HL-60 (cell line): ENCODE measurements at regions not wholly inside any gene's neighbourhood (a gene's known extent, or its start where the extent isn't known, plus 50 kb on each side); places are given as distances from the start of the nearest gene placed in this dataset.
"Not testable (repeated sequence)": the region's sequence is repeated elsewhere in the genome, so short reads cannot be mapped to it uniquely, and the experiment has no call there.

Source experiments
- DNase-seq, 2 experiments: peaks; one replicate each; pipeline ENCODE4 v3.0.0-alpha.2; 2010 to 2020; ENCODE audit warnings: low read depth in 1 of 2, low spot score in 1 of 2
- H3K27ac ChIP-seq: fragments of 250-450 bp; sonication (Bioruptor Pico); replicated peaks from 2 replicates; pipeline ENCODE4 v1.5.1; 2020; ENCODE audit warnings: mild to moderate bottlenecking, moderate library complexity
- H3K27me3 ChIP-seq: fragments of 250-450 bp; sonication (Bioruptor Pico); 2 replicates; pipeline ENCODE4 v1.5.1; 2021; ENCODE audit warnings: mild to moderate bottlenecking, moderate library complexity; ENCODE audit not compliant: insufficient read depth, poor library complexity, severe bottlenecking
- H3K4me3 ChIP-seq: replicated peaks from 2 replicates; pipeline ENCODE4 v1.5.1; 2011; ENCODE audit warnings: mild to moderate bottlenecking, control low read depth, low read length; ENCODE audit not compliant: insufficient read depth
- CTCF ChIP-seq: IDR thresholded peaks from one replicate; pipeline ENCODE4 v1.5.1; 2011; ENCODE audit warnings: low read length, control low read depth, inconsistent platforms; ENCODE audit not compliant: insufficient read depth
- GABPA ChIP-seq: IDR thresholded peaks from 2 replicates; pipeline ENCODE4 v1.6.1; 2012; ENCODE audit warnings: low read depth
- POLR2AphosphoS5 ChIP-seq: IDR thresholded peaks from 2 replicates; pipeline ENCODE4 v1.6.1; 2012; ENCODE audit warnings: low read depth
- SPI1 ChIP-seq: IDR thresholded peaks from 2 replicates; pipeline ENCODE4 v1.6.1; 2012; ENCODE audit warnings: low read depth, mild to moderate bottlenecking, borderline replicate concordance
- TF ChIP-seq, protein P1 (sequence below): IDR thresholded peaks from 2 replicates; pipeline ENCODE4 v1.6.1; 2012; ENCODE audit warnings: low read depth; ENCODE audit not compliant: insufficient replicate concordance

DNA sequence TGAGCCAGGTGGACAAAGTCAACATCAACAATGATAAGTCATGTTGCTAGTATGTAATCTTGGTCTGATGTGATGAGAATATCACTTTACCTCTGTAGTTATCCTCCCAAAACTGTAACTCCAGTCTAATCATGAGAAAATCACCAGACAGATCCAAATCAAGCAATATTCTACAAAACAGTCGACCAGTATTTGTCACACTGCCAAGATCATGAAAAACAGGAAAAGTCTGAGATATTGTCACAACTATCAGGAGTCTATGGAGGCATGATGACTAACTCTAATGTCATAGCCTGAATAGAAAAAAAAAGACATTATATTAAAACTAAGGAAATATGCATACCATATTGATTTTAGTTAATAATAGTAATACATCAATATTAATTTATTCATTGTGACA, 1883.3 kb upstream of the CELF4 start:
- DNase-seq = no peak
- TF ChIP-seq GABPA (no peak), SPI1 (no peak), POLR2AphosphoS5 (no peak), CTCF (no peak)
- TF ChIP-seq, protein P1, sequence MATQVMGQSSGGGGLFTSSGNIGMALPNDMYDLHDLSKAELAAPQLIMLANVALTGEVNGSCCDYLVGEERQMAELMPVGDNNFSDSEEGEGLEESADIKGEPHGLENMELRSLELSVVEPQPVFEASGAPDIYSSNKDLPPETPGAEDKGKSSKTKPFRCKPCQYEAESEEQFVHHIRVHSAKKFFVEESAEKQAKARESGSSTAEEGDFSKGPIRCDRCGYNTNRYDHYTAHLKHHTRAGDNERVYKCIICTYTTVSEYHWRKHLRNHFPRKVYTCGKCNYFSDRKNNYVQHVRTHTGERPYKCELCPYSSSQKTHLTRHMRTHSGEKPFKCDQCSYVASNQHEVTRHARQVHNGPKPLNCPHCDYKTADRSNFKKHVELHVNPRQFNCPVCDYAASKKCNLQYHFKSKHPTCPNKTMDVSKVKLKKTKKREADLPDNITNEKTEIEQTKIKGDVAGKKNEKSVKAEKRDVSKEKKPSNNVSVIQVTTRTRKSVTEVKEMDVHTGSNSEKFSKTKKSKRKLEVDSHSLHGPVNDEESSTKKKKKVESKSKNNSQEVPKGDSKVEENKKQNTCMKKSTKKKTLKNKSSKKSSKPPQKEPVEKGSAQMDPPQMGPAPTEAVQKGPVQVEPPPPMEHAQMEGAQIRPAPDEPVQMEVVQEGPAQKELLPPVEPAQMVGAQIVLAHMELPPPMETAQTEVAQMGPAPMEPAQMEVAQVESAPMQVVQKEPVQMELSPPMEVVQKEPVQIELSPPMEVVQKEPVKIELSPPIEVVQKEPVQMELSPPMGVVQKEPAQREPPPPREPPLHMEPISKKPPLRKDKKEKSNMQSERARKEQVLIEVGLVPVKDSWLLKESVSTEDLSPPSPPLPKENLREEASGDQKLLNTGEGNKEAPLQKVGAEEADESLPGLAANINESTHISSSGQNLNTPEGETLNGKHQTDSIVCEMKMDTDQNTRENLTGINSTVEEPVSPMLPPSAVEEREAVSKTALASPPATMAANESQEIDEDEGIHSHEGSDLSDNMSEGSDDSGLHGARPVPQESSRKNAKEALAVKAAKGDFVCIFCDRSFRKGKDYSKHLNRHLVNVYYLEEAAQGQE = no peak
- no peaks in the 10 kb centered on the region for H3K27me3 ChIP-seq
- H3K4me3 ChIP-seq = no peak overlapping the region
- no peak overlapping the region for H3K27ac ChIP-seq

DNA sequence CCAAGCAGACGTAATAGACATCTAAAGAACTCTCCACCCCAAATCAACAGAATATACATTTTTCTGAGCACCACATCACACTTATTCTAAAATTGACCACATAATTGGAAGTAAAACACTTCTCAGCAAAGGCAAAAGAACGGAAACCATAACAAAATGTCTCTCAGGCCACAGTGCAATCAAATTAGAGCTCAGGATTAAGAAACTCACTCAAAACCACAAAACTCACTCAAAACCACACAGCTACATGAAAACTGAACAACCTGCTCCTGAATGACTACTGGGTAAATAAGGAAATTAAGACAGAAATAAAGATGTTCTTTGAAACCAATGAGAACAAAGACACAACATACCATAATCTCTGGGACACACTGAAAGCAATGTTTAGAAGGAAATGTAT, 1879.4 kb upstream of the CELF4 start:
- H3K4me3 ChIP-seq, H3K27me3 ChIP-seq, H3K27ac ChIP-seq, DNase-seq: not testable (repeated sequence)

- TF ChIP-seq, protein P1 = no peak
- no peak for TF ChIP-seq GABPA
- TF ChIP-seq CTCF = no peak
- TF ChIP-seq POLR2AphosphoS5 = no peak
- TF ChIP-seq SPI1 = no peak
- Histone ChIP-seq H3K27ac (no peak overlapping the region), H3K4me3 (no peak overlapping the region), H3K27me3 (no peaks in the 10 kb centered on the region)
- DNase-seq = no peak
Measured at GRCh38 chr18:39441648-39442047, 1876.0 kb upstream of the CELF4 start.

DNA sequence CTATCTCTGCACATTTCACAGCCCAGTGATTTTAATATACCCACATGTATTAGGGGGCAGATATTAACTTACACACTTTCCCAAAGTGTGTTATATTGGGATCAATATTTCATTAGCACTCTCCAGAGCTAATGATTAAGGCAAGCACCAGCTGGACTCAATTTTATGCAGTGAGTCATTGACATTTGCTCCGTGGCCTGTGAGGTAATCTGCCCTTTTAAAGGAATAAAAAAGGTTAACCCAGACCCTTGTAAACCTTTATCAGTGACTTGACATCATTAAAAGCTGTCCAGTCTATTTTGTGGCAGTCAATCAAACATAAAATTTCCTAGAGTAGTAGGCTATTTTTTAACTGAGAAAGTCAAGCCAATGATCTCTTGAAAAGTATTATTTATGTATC, 1870.4 kb upstream of the CELF4 start:
- H3K27me3 ChIP-seq = no peaks in the 10 kb centered on the region
- no peak overlapping the region for H3K4me3 ChIP-seq
- no peak for TF ChIP-seq GABPA
- TF ChIP-seq, protein P1 = no peak
- TF ChIP-seq CTCF = no peak
- no peak for TF ChIP-seq POLR2AphosphoS5
- TF ChIP-seq SPI1 = no peak
- H3K27ac ChIP-seq = no peak overlapping the region
- DNase-seq = no peak
